Ishikawa (cell line): ENCODE measurements at regions not wholly inside any gene's neighbourhood (a gene's known extent, or its start where the extent isn't known, plus 50 kb on each side); places are given as distances from the start of the nearest gene placed in this dataset.

Experiments
- CEBPB ChIP-seq: IDR thresholded peaks from 2 replicates; pipeline ENCODE4 v1.6.1; 2012
- CREB1 ChIP-seq: IDR thresholded peaks from 2 replicates; pipeline ENCODE4 v1.6.1; 2012; ENCODE audit warnings: low read depth
- EGR1 ChIP-seq: IDR thresholded peaks from 2 replicates; pipeline ENCODE4 v1.6.1; 2012
- EP300 ChIP-seq: IDR thresholded peaks from 2 replicates; pipeline ENCODE4 v1.6.1; 2012; ENCODE audit warnings: borderline replicate concordance
- FOXM1 ChIP-seq: IDR thresholded peaks from 2 replicates; pipeline ENCODE4 v1.6.1; 2012; ENCODE audit warnings: low read depth, borderline replicate concordance
- NFIC ChIP-seq: IDR thresholded peaks from 2 replicates; pipeline ENCODE4 v1.6.1; 2012
- RAD21 ChIP-seq: IDR thresholded peaks from 2 replicates; pipeline ENCODE4 v1.6.1; 2012; ENCODE audit warnings: low read depth
- REST ChIP-seq: IDR thresholded peaks from 2 replicates; pipeline ENCODE4 v1.6.1; 2012; ENCODE audit warnings: low read depth, mild to moderate bottlenecking
- TAF1 ChIP-seq: IDR thresholded peaks from 2 replicates; pipeline ENCODE4 v1.6.1; 2012; ENCODE audit warnings: low read depth, mild to moderate bottlenecking
- TCF12 ChIP-seq: IDR thresholded peaks from 2 replicates; pipeline ENCODE4 v1.6.1; 2012; ENCODE audit warnings: low read depth
- TEAD4 ChIP-seq: IDR thresholded peaks from 2 replicates; pipeline ENCODE4 v1.6.1; 2012
- USF1 ChIP-seq: IDR thresholded peaks from 2 replicates; pipeline ENCODE4 v1.6.1; 2012
- YY1 ChIP-seq: IDR thresholded peaks from 2 replicates; pipeline ENCODE4 v1.6.1; 2012; ENCODE audit warnings: low read depth
- ZBTB7A ChIP-seq: IDR thresholded peaks from 2 replicates; pipeline ENCODE4 v1.6.1; 2012; ENCODE audit warnings: low read depth
- TF ChIP-seq, protein P1 (sequence below): IDR thresholded peaks from 2 replicates; pipeline ENCODE4 v1.6.1; 2012

GRCh38 chr1:193421487-193421886, 235.1 kb upstream of the B3GALT2 start:
- no peak for TF ChIP-seq NFIC
- TF ChIP-seq CEBPB: no peak
- TF ChIP-seq TCF12: no peak
- TF ChIP-seq USF1: no peak
- TF ChIP-seq TEAD4: no peak
- no peak for TF ChIP-seq REST
- TF ChIP-seq EP300: no peak
- TF ChIP-seq, protein P1, sequence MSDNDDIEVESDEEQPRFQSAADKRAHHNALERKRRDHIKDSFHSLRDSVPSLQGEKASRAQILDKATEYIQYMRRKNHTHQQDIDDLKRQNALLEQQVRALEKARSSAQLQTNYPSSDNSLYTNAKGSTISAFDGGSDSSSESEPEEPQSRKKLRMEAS: no peak
- no peak for TF ChIP-seq EGR1
- TF ChIP-seq RAD21: no peak

GRCh38 chr1:193419295-193419694, 232.9 kb upstream of the B3GALT2 start:
- TF ChIP-seq EP300: no peak
- TF ChIP-seq RAD21: no peak
- TF ChIP-seq CEBPB: no peak
- no peak for TF ChIP-seq USF1
- TF ChIP-seq TAF1: no peak
- no peak for TF ChIP-seq NFIC
- no peak for TF ChIP-seq CREB1
- TF ChIP-seq, protein P1: no peak

GRCh38 chr1:193418745-193419058, 232.3 kb upstream of the B3GALT2 start:
- TF ChIP-seq TCF12 (no peak), USF1 (no peak), RAD21 (no peak)

- TF ChIP-seq TAF1 (no peak), TEAD4 (no peak), EGR1 (no peak), FOXM1 (no peak), CREB1 (no peak), REST (no peak), YY1 (no peak), RAD21 (no peak), EP300 (no peak), USF1 (no peak), NFIC (no peak), TCF12 (no peak), ZBTB7A (no peak), CEBPB (no peak)
- TF ChIP-seq, protein P1: no peak
Measured at GRCh38 chr1:193417945-193418744, 231.7 kb upstream of the B3GALT2 start.

- no peak for TF ChIP-seq TEAD4
- no peak for TF ChIP-seq TCF12
Measured at GRCh38 chr1:193417403-193417802, 231.0 kb upstream of the B3GALT2 start.
